IPS-20b (cell line): ENCODE measurements at regions not wholly inside any gene's neighbourhood (a gene's known extent, or its start where the extent isn't known, plus 50 kb on each side); places are given as distances from the start of the nearest gene placed in this dataset.
"Not testable (repeated sequence)": the region's sequence is repeated elsewhere in the genome, so short reads cannot be mapped to it uniquely, and the experiment has no call there.

Experiments used
- H3K27ac ChIP-seq: one replicate; pipeline ENCODE4 v1.5.1; 2013; ENCODE audit warnings: low read length
- H3K27me3 ChIP-seq: 2 replicates; pipeline ENCODE4 v1.6.1; 2013; ENCODE audit warnings: mild to moderate bottlenecking, low read length, inconsistent platforms; ENCODE audit not compliant: insufficient read depth
- H3K36me3 ChIP-seq: 2 replicates; pipeline ENCODE4 v1.6.1; 2013; ENCODE audit warnings: low read depth, mild to moderate bottlenecking, inconsistent platforms, low read length, moderate library complexity; ENCODE audit not compliant: insufficient read depth
- H3K4me1 ChIP-seq: 2 replicates; pipeline ENCODE4 v1.6.1; 2013; ENCODE audit warnings: mild to moderate bottlenecking, control low read depth, inconsistent platforms, low read length, moderate library complexity; ENCODE audit not compliant: insufficient read depth
- H3K4me3 ChIP-seq: 2 replicates; pipeline ENCODE4 v1.5.1; 2013; ENCODE audit warnings: mild to moderate bottlenecking, low read length, inconsistent platforms
- H3K9ac ChIP-seq: 2 replicates; pipeline ENCODE4 v1.6.1; 2013; ENCODE audit warnings: low read depth, mild to moderate bottlenecking, inconsistent platforms, low read length, moderate library complexity
- H3K9me3 ChIP-seq: 2 replicates; pipeline ENCODE4 v1.6.1; 2013; ENCODE audit warnings: mild to moderate bottlenecking, low read depth, low read length, inconsistent platforms; ENCODE audit not compliant: insufficient read depth

DNA sequence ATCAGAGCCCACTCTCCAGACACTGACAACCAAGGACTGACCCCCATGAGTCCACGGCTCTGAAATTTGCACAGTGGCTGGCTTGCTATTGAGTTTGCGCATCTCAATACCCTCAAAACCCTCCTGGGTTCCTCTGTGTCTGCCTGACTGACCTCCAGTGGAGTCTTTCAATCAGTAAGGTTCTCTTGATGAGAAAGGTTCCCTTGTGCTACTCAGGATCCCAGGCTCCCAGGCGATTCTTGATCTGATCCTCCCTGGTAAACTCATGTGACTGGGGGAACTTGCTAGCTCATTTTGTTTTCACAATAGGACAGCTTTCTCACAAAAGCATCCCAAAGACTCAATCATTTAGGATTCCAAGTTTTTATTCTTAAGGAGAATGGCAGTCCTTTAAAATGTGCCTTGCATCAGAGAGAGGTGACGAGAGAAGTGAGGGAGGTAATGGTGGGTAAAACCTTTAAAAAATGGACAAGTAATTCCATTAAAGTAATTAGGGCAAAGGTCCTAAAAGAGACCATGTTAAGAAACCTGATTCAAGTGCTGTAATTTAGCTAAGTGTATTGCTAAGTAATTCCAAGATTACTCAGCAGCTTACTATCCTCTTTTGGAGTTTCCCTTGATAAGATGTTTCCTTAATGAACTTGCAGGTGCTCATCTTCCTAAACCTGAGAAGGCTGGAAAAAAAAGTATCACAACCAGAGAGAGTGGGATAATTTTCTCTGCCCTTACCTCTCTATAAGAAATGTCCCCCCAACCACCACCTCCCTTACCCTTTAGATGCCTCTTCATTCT is 304.7 kb upstream of the SGK1 start:
- no peaks in the 10 kb centered on the region for H3K9me3 ChIP-seq
- H3K9ac ChIP-seq = no peak overlapping the region
- no peak overlapping the region for H3K4me3 ChIP-seq
- H3K27me3 ChIP-seq = no peaks in the 10 kb centered on the region
- H3K36me3 ChIP-seq = no peaks in the 10 kb centered on the region
- 0 out of 2 replicates have a peak, but pooled peaks cover 8% of the 10 kb centered on the region for H3K4me1 ChIP-seq
- H3K27ac ChIP-seq = no peak overlapping the region

DNA sequence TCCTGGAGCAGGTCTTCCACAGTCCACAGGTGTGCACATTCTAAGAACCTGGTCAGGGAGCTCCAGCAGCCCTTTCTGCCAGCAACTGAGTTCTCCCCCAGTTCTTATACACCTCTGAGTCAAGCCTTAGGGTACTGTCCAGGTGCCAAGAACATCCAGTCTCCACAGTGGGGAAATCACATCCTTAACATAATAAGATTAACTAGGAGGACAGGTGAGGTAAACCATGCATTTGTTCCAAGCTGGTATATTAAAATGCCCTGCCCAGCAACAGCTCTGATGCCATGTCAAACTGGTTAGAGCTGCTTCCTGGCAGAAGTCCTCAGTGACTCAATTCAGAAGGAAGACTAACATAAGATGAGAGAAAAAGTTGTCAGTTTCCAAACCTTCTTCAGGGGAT is 303.9 kb upstream of the SGK1 start:
- Histone ChIP-seq H3K9ac (no peak overlapping the region), H3K36me3 (no peaks in the 10 kb centered on the region), H3K4me1 (0 out of 2 replicates have a peak, but pooled peaks cover 8% of the 10 kb centered on the region), H3K27me3 (no peaks in the 10 kb centered on the region), H3K27ac (no peak overlapping the region), H3K4me3 (no peak overlapping the region), H3K9me3 (no peaks in the 10 kb centered on the region)

DNA sequence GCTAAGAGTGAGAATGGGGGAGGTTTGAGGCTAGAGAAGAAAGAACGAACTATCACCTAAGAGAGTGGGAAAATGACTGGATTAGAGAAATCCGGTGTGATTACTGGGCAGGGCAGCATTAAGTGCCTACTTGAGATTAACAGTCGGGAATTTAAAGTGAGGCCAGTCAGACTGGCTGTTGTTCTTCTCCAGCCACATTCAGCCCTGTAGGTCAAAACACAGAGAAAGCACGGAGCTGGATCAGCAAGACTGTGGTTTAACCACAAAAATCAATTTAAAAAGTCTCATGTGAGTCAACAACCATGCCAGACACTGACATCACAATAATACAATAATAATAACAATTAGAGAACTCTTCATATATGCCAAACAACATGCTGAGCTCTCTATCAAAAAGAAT is 301.9 kb upstream of the SGK1 start:
- Histone ChIP-seq H3K36me3 (no peaks in the 10 kb centered on the region), H3K4me3 (no peak overlapping the region), H3K4me1 (0 out of 2 replicates have a peak, but pooled peaks cover 8% of the 10 kb centered on the region), H3K9me3 (no peaks in the 10 kb centered on the region), H3K27ac (no peak overlapping the region), H3K9ac (no peak overlapping the region), H3K27me3 (no peaks in the 10 kb centered on the region)

DNA sequence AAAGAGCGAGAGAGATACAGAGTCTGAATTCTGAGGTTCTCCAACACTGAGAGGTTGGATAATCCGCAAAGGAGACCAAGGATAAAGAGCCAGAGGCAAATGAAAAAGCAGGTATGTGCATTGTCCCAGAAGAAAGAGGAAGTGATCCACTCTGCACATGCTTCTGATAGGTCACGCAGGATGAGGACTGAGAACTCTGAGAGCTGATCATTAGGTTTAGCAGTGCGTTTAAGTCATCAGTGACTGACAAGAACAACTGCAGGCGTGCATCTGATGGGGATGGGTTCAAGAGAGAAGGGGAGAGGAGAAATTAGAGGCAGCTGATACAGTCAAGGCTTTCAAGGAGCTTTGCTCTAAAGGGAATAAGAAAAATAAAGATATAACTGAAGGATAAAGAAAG is 301.2 kb upstream of the SGK1 start:
- no peaks in the 10 kb centered on the region for H3K36me3 ChIP-seq
- no peaks in the 10 kb centered on the region for H3K27me3 ChIP-seq
- H3K4me1 ChIP-seq = 0 out of 2 replicates have a peak, but pooled peaks cover 8% of the 10 kb centered on the region
- no peaks in the 10 kb centered on the region for H3K9me3 ChIP-seq
- no peak overlapping the region for H3K9ac ChIP-seq
- no peak overlapping the region for H3K27ac ChIP-seq
- H3K4me3 ChIP-seq = no peak overlapping the region

DNA sequence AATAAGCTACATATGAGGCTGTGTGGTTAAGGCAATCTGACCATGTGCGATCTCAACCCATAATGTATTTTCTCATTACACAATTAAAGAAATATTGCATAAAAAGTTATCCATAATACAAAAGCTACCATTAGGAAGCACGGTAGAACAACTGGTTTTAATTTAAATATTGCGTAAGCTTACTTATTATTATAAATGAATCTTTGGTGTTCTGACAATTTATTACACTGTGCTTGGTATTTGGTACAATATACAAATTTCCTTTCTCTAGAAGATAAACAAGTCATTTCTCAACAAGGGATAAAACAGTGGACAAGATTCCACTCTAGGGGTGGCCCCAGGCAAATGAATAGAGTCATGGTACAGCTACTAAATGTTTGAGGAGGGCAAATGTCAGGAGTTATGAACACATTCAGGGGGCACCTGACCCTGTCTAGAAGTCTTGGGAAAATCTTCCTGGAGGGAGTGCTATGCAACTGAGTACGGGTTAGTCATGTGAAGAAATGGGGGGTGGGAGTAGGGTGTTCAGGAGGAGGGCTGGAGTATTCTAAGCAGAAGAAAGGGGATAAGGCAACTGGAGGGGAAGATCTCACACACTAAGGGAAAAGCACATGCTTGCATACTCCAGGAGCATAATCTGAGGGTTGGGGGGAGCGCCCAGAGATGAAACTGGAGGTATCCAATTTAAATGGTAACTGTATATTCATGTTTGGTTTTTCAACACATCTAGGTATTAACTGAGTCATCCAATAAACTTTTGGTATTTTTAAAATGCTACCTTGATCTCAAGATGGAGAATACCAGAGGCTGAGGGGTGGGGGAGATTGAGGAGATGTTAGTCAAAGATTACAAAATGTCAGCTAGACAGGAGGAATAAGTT is 296.9 kb upstream of the SGK1 start:
- Histone ChIP-seq H3K27ac (no peak overlapping the region), H3K9me3 (no peaks in the 10 kb centered on the region; the same call in 1 of the 2 replicates), H3K36me3 (no peaks in the 10 kb centered on the region), H3K9ac (no peak overlapping the region), H3K4me3 (no peak overlapping the region), H3K27me3 (no peaks in the 10 kb centered on the region), H3K4me1 (no peaks in the 10 kb centered on the region)

DNA sequence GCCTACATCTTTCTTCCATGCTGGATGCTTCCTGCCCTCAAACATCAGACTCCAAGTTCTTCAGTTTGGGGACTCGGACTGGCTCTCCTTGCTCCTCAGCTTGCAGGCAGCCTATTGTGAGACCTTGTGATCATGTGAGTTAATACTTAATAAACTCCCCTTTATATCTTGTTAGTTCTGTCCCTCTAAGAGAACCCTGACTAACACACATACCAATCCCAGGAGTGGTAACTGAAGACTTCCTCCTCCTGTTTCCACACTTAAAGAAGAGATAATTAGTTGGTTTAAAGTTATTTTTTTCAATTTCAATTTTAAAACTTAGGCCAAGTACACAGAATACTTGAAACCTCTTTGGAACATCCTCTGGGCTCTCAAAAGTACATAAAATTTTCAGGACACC is 294.2 kb upstream of the SGK1 start:
- H3K27ac ChIP-seq, H3K4me3 ChIP-seq, H3K36me3 ChIP-seq, H3K27me3 ChIP-seq, H3K9me3 ChIP-seq, H3K9ac ChIP-seq, H3K4me1 ChIP-seq: not testable (repeated sequence)

DNA sequence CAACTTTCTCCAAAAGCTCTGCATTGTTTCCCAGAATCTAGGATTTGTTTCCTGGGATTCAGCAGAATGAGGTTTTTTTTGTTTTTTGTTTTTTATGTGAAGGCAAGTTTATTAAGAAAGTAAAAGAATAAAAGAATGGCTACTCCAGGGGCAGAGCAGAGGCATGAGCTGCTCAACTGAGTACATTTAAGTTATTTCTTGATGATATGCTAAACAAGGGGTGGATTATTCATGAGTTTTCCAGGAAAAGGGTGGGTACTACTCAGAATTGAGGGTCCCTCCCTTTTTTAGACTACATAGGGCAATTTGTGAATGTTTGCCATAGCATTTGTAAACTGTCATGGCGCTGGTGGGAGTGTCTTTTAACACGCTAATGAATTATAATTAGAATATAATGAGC is 292.5 kb upstream of the SGK1 start:
- no peak overlapping the region for H3K9ac ChIP-seq

DNA sequence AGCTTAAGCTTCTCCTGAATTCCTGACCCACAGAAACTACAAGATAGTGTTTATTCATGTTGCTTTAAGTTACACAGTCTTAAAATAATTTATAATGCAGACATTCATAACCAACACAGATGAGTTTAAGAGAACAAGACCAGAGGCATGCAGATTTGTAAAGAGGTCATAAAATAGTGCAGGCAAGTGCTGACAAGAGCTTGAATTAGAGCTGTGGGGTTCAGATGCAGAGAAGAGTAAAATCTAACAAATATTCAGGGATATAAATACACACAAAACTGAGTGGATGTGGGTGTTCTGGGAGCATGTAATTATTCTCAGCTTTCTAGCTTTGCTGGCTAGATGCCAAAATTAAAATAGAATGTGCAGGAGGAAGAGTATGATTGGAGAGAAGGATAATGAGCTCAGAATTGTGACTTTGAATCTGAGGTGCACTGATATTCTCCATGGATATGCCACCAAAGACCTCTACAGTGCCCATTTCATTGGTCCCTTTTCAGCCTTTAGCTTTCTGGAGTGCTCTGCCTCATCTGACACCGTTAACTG is 291.9 kb upstream of the SGK1 start:
- Histone ChIP-seq H3K4me1 (no peaks in the 10 kb centered on the region), H3K9me3 (peaks cover 5% of the 10 kb centered on the region; the same call in 1 of the 2 replicates), H3K27ac (no peak overlapping the region), H3K9ac (no peak overlapping the region), H3K4me3 (no peak overlapping the region), H3K36me3 (no peaks in the 10 kb centered on the region), H3K27me3 (no peaks in the 10 kb centered on the region)

More for the DNA sequence above, 292.5 kb upstream of the SGK1 start:
- Histone ChIP-seq H3K36me3 (no peaks in the 10 kb centered on the region), H3K27ac (no peak overlapping the region), H3K4me3 (no peak overlapping the region), H3K4me1 (no peaks in the 10 kb centered on the region), H3K27me3 (no peaks in the 10 kb centered on the region), H3K9me3 (peaks cover 1% of the 10 kb centered on the region; the same call in 1 of the 2 replicates)

DNA sequence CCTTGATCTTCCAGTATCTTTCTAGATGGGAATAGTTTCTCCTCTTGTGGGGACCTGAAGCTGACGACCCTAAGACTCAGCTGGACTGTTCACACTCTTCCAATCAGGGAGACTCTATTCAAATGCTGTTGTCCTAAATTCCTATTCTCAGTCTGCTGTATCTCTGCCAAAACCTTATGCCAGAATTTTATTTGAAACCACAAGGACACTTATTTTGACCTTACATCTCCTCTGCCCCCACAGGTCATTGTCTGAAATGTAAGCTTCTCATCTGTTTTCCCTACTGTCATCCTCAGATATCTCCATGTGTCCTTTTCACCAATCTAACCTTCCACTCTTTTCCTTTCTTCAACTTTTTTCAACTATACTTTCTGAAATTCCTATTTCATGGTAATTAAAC is 289.5 kb upstream of the SGK1 start:
- Histone ChIP-seq H3K4me3 (no peak overlapping the region), H3K27ac (no peak overlapping the region), H3K9ac (no peak overlapping the region), H3K4me1 (no peaks in the 10 kb centered on the region), H3K27me3 (no peaks in the 10 kb centered on the region), H3K9me3 (peaks cover 5% of the 10 kb centered on the region), H3K36me3 (no peaks in the 10 kb centered on the region)

DNA sequence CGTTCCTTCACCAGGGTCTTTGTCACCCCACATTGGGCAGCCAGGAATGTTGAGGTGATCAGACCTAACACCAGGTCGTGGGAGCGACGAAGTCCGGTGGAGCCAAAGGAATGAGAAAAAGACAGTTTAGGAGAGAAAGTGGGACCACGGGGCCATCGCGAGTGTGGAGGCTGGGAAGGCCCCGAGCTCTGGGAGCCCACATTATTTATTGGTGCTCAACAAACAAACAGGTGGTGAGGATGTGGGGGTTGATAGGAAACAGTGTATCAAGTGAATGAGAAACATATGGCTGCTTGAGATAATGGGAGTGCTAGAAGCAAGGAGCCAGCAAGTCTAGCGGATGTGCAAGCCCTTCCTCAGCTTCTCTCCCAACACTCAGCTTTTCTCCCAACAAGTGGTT is 287.1 kb upstream of the SGK1 start:
- Histone ChIP-seq H3K4me1 (no peaks in the 10 kb centered on the region), H3K9me3 (peaks cover 24% of the 10 kb centered on the region), H3K4me3 (no peak overlapping the region), H3K27me3 (no peaks in the 10 kb centered on the region), H3K27ac (no peak overlapping the region), H3K36me3 (no peaks in the 10 kb centered on the region), H3K9ac (no peak overlapping the region)

DNA sequence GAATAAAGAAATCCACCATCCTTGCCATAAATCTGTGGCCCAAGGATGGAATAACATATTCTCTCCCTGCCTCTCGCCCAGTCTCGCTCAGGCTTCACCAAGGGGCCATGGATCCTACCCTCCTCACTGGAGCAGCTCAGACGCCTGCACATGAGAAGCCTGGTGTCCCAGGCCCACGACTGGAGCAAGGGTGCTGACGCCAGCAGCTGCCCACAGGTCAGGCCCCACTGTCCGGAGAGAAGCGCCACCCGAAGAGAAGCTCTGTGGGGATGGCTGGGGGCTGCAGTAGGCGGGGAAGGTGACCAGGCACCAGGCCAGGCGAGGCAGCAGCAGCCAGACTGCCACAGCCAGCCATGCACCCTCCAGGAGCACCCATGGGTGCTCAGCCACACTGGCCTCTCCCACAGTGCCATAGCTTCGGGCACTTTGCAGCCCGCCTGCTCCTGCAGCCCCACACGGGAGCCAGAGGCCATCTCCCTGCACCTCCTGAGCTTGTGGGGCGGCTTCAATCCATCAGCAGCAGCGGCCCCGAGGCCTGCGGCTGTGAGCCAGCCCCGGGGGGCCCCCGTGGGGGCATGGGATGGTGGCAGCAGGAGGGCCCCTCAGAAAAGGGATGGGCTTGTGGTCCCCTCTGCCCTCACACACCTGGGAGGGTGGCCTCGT is 286.2 kb upstream of the SGK1 start:
- H3K9ac ChIP-seq = no peak overlapping the region
- no peak overlapping the region for H3K4me3 ChIP-seq
- H3K9me3 ChIP-seq = peaks cover 25% of the 10 kb centered on the region
- no peaks in the 10 kb centered on the region for H3K36me3 ChIP-seq
- H3K27me3 ChIP-seq = no peaks in the 10 kb centered on the region
- H3K4me1 ChIP-seq = no peaks in the 10 kb centered on the region
- no peak overlapping the region for H3K27ac ChIP-seq
